Neuronal stem cell (in vitro differentiated cells): ENCODE measurements at regions not wholly inside any gene's neighbourhood (a gene's known extent, or its start where the extent isn't known, plus 50 kb on each side); places are given as distances from the start of the nearest gene placed in this dataset.

Source experiments
- DNase-seq: peaks from one replicate; pipeline ENCODE4 v3.0.0-alpha.2; 2013; ENCODE audit warnings: low spot score
- H2AFZ ChIP-seq: one replicate; pipeline ENCODE4 v1.6.1; 2013; ENCODE audit warnings: mild to moderate bottlenecking, low read length, inconsistent platforms
- H2AK5ac ChIP-seq: 2 replicates; pipeline ENCODE4 v1.6.1; 2013; ENCODE audit warnings: low read depth, mild to moderate bottlenecking, inconsistent platforms, low read length, moderate library complexity, mixed read lengths
- H2BK120ac ChIP-seq: 2 replicates; pipeline ENCODE4 v1.6.1; 2013; ENCODE audit warnings: low read depth, mild to moderate bottlenecking, inconsistent platforms, low read length, moderate library complexity, mixed read lengths
- H2BK12ac ChIP-seq: one replicate; pipeline ENCODE4 v1.6.1; 2013; ENCODE audit warnings: low read length, inconsistent platforms
- H2BK15ac ChIP-seq: 2 replicates; pipeline ENCODE4 v1.6.1; 2013; ENCODE audit warnings: mild to moderate bottlenecking, low read length, inconsistent platforms, mixed read lengths
- H2BK5ac ChIP-seq: one replicate; pipeline ENCODE4 v1.6.1; 2013; ENCODE audit warnings: inconsistent platforms, mild to moderate bottlenecking, low read length, moderate library complexity
- H3K14ac ChIP-seq: one replicate; pipeline ENCODE4 v1.6.1; 2013; ENCODE audit warnings: low read length, inconsistent platforms
- H3K18ac ChIP-seq: 2 replicates; pipeline ENCODE4 v1.6.1; 2013; ENCODE audit warnings: low read length, inconsistent platforms
- H3K23ac ChIP-seq: 2 replicates; pipeline ENCODE4 v1.6.1; 2013; ENCODE audit warnings: low read depth, mild to moderate bottlenecking, mixed read lengths, low read length, inconsistent platforms; ENCODE audit not compliant: poor library complexity
- H3K27ac ChIP-seq: replicated peaks from 3 replicates; pipeline ENCODE4 v1.5.1; 2013; ENCODE audit warnings: low read length, inconsistent platforms
- H3K27me3 ChIP-seq, 3 experiments: 2 replicates each; pipeline ENCODE4 v1.6.1; 2013; ENCODE audit warnings: low read length in 3 of 3, mild to moderate bottlenecking in 2 of 3, inconsistent platforms in 1 of 3, low read depth in 1 of 3, mixed read lengths in 1 of 3, moderate library complexity in 1 of 3; ENCODE audit not compliant: control insufficient read depth in 3 of 3, insufficient read depth in 3 of 3
- H3K36me3 ChIP-seq, 2 donors: replicated peaks in 1 of 2; 2 replicates each; pipeline ENCODE4 v1.6.1; 2013; ENCODE audit warnings: low read length in 2 of 2; ENCODE audit not compliant: control insufficient read depth in 2 of 2, insufficient read depth in 2 of 2
- H3K4ac ChIP-seq: 2 replicates; pipeline ENCODE4 v1.6.1; 2013; ENCODE audit warnings: inconsistent platforms, mild to moderate bottlenecking, low read length, moderate library complexity
- H3K4me1 ChIP-seq, 2 donors: 1 replicate in 1 of 2; 2 replicates in 1 of 2; pipeline ENCODE4 v1.6.1; 2013; ENCODE audit warnings: low read length in 2 of 2, low read depth in 1 of 2; ENCODE audit not compliant: control insufficient read depth in 2 of 2, insufficient read depth in 1 of 2
- H3K4me2 ChIP-seq: one replicate; pipeline ENCODE4 v1.6.1; 2013; ENCODE audit warnings: mild to moderate bottlenecking, low read length, inconsistent platforms; ENCODE audit not compliant: insufficient read depth, poor library complexity, severe bottlenecking
- H3K4me3 ChIP-seq, 2 donors: 2 replicates each; pipeline ENCODE4 v1.5.1; 2013; ENCODE audit warnings: low read length in 2 of 2, mild to moderate bottlenecking in 2 of 2, inconsistent platforms in 1 of 2, moderate library complexity in 1 of 2
- H3K79me1 ChIP-seq: one replicate; pipeline ENCODE4 v1.6.1; 2013; ENCODE audit warnings: low read depth, mild to moderate bottlenecking, inconsistent platforms, low read length, moderate library complexity
- H3K9ac ChIP-seq: one replicate; pipeline ENCODE4 v1.6.1; 2013; ENCODE audit warnings: mild to moderate bottlenecking, low read depth, low read length, inconsistent platforms; ENCODE audit not compliant: poor library complexity
- H3K9me3 ChIP-seq, 2 donors: replicated peaks in 1 of 2; 2 replicates each; pipeline versions ENCODE3 to v1.6.1; 2013; ENCODE audit warnings: low read length in 2 of 2, mild to moderate bottlenecking in 2 of 2, inconsistent platforms in 1 of 2, low read depth in 1 of 2, mixed read lengths in 1 of 2, moderate library complexity in 1 of 2; ENCODE audit not compliant: control insufficient read depth in 2 of 2, insufficient read depth in 1 of 2
- H4K8ac ChIP-seq: one replicate; pipeline ENCODE4 v1.6.1; 2013; ENCODE audit warnings: low read depth, mild to moderate bottlenecking, inconsistent platforms, low read length, moderate library complexity
- H4K91ac ChIP-seq: one replicate; pipeline ENCODE4 v1.6.1; 2013; ENCODE audit warnings: low read length, low read depth, mild to moderate bottlenecking, inconsistent platforms; ENCODE audit not compliant: poor library complexity
- WGBS, 2 donors: extraction: QIAGEN DNeasy Blood & Tissue Kit; methylation state at CpG; one replicate each; pipeline ENCODE4 v1.1.7; 2013; ENCODE audit warnings: missing lambda C conversion rate in 2 of 2, mixed read lengths in 1 of 2; ENCODE audit not compliant: insufficient read length in 2 of 2, insufficient replicate concordance in 1 of 2; ENCODE audit errors: extremely low coverage in 2 of 2; 5-methylcytosine and 5-hydroxymethylcytosine counted together

- H3K4me3 ChIP-seq: no peak overlapping the region
- no peak overlapping the region for H3K23ac ChIP-seq
- H3K4me1 ChIP-seq: no peaks in the 10 kb centered on the region
- no peak overlapping the region for H3K14ac ChIP-seq
- no peak overlapping the region for H2BK120ac ChIP-seq
- H2BK12ac ChIP-seq: no peak overlapping the region
- peak overlapping the region; percentile 53 for H2AFZ ChIP-seq
- no peak overlapping the region for H4K8ac ChIP-seq
- no peaks in the 10 kb centered on the region for H3K9me3 ChIP-seq
- DNase-seq: no peak
- no peak overlapping the region for H3K4ac ChIP-seq
- H2BK5ac ChIP-seq: no peak overlapping the region
- no peak overlapping the region for H3K9ac ChIP-seq
- no peaks in the 10 kb centered on the region for H3K27me3 ChIP-seq
- no peak overlapping the region for H4K91ac ChIP-seq
- no CpG with 5 or more reads among the region's 5 CpGs for WGBS, 2 donors
- H3K27ac ChIP-seq: no peak overlapping the region
- no peak overlapping the region for H2BK15ac ChIP-seq
- H2AK5ac ChIP-seq: no peak overlapping the region
- H3K79me1 ChIP-seq: no peaks in the 10 kb centered on the region
- H3K18ac ChIP-seq: no peak overlapping the region
- no peaks in the 10 kb centered on the region for H3K36me3 ChIP-seq
- no peak overlapping the region for H3K4me2 ChIP-seq
Observed at GRCh38 chr17:71548540-71549190, 572.2 kb upstream of the SOX9 start.

GRCh38 chr17:71550675-71551074 lies 570.1 kb upstream of the SOX9 start:
- WGBS, 2 donors: no CpG with 5 or more reads among the region's 2 CpGs
- Histone ChIP-seq H2BK120ac (no peak overlapping the region), H2BK12ac (no peak overlapping the region), H4K91ac (no peak overlapping the region), H2AK5ac (no peak overlapping the region), H3K9me3 (no peaks in the 10 kb centered on the region), H2AFZ (no peak overlapping the region), H3K9ac (no peak overlapping the region), H3K4me3 (no peak overlapping the region), H4K8ac (no peak overlapping the region), H3K18ac (no peak overlapping the region), H2BK5ac (no peak overlapping the region), H3K4ac (no peak overlapping the region), H2BK15ac (no peak overlapping the region), H3K79me1 (no peaks in the 10 kb centered on the region), H3K4me2 (no peak overlapping the region), H3K27me3 (no peaks in the 10 kb centered on the region), H3K36me3 (no peaks in the 10 kb centered on the region), H3K14ac (no peak overlapping the region), H3K27ac (no peak overlapping the region), H3K4me1 (no peaks in the 10 kb centered on the region), H3K23ac (no peak overlapping the region)
- DNase-seq: no peak

- H3K9ac ChIP-seq: no peak overlapping the region
- no peak overlapping the region for H3K27ac ChIP-seq
- WGBS, 2 donors: no CpG with 5 or more reads among the region's 5 CpGs
- no peak overlapping the region for H2BK5ac ChIP-seq
- no peaks in the 10 kb centered on the region for H3K36me3 ChIP-seq
- H3K4me1 ChIP-seq: peaks cover 0 to 2% of the 10 kb centered on the region in 2 donors
- H3K4me2 ChIP-seq: no peak overlapping the region
- H3K79me1 ChIP-seq: no peaks in the 10 kb centered on the region
- no peak overlapping the region for H2BK120ac ChIP-seq
- H4K8ac ChIP-seq: no peak overlapping the region
- no peaks in the 10 kb centered on the region for H3K9me3 ChIP-seq
- H3K23ac ChIP-seq: no peak overlapping the region
- no peak overlapping the region for H3K14ac ChIP-seq
- no peak overlapping the region for H2AK5ac ChIP-seq
- no peak for DNase-seq
- H2BK12ac ChIP-seq: no peak overlapping the region
- no peak overlapping the region for H4K91ac ChIP-seq
- H3K4me3 ChIP-seq: no peak overlapping the region
- H3K18ac ChIP-seq: peak overlapping the region; percentile 41
- no peak overlapping the region for H2AFZ ChIP-seq
- H2BK15ac ChIP-seq: no peak overlapping the region
- H3K27me3 ChIP-seq: no peaks in the 10 kb centered on the region
- H3K4ac ChIP-seq: no peak overlapping the region
Observed at GRCh38 chr17:71553381-71553780, 567.4 kb upstream of the SOX9 start.

- WGBS, 2 donors: no CpG with 5 or more reads among the region's 6 CpGs
- Histone ChIP-seq H2AFZ (no peak overlapping the region), H3K4me1 (peaks cover 0 to 2% of the 10 kb centered on the region in 2 donors), H3K14ac (no peak overlapping the region), H3K36me3 (no peaks in the 10 kb centered on the region), H3K9me3 (no peaks in the 10 kb centered on the region), H3K4ac (no peak overlapping the region), H3K18ac (no peak overlapping the region), H2BK15ac (no peak overlapping the region), H4K91ac (no peak overlapping the region), H3K79me1 (no peaks in the 10 kb centered on the region), H3K27me3 (no peaks in the 10 kb centered on the region), H3K23ac (no peak overlapping the region), H3K9ac (no peak overlapping the region), H2BK5ac (no peak overlapping the region), H2AK5ac (no peak overlapping the region), H3K4me2 (no peak overlapping the region), H2BK12ac (no peak overlapping the region), H4K8ac (no peak overlapping the region), H3K4me3 (no peak overlapping the region), H3K27ac (no peak overlapping the region), H2BK120ac (no peak overlapping the region)
- no peak for DNase-seq
Observed at GRCh38 chr17:71558901-71559300, 561.9 kb upstream of the SOX9 start.
